Esophagus muscularis mucosa (tissue), 3 donors: ENCODE measurements at regions not wholly inside any gene's neighbourhood (a gene's known extent, or its start where the extent isn't known, plus 50 kb on each side); places are given as distances from the start of the nearest gene placed in this dataset.

ENCODE experiments used
- CTCF ChIP-seq, 3 experiments: fragments of 200-600 bp in 2 of 3; fragments of 450-650 bp in 1 of 3; sonication (generic) in 2 of 3; IDR thresholded peaks; one replicate each; pipeline ENCODE4 v1.5.1; 2017 to 2019; ENCODE audit warnings: antibody characterized with exemption in 3 of 3, mild to moderate bottlenecking in 2 of 3, moderate library complexity in 1 of 3
- POLR2A ChIP-seq: fragments of 450-650 bp; IDR thresholded peaks from one replicate; pipeline ENCODE4 v1.6.1; 2017; ENCODE audit warnings: antibody characterized with exemption, moderate library complexity, mild to moderate bottlenecking, low read depth
- POLR2AphosphoS5 ChIP-seq, 2 donors: sonication (generic); formaldehyde crosslinking; IDR thresholded peaks; one replicate each; pipeline ENCODE4 v1.6.1; 2017; ENCODE audit warnings: antibody characterized with exemption in 2 of 2

- TF ChIP-seq CTCF (IDR thresholded peaks at IDR 0.05) (no peak), POLR2AphosphoS5 (IDR thresholded peaks at IDR 0.05) (no peak), POLR2A (no peak)
These were observed 114.2 kb upstream of the GRXCR1 start for GRCh38 chr4:42778349-42778748.
